ENCODE measurements at regions not wholly inside any gene's neighbourhood (a gene's known extent, or its start where the extent isn't known, plus 50 kb on each side); places are given as distances from the start of the nearest gene placed in this dataset.

DNA sequence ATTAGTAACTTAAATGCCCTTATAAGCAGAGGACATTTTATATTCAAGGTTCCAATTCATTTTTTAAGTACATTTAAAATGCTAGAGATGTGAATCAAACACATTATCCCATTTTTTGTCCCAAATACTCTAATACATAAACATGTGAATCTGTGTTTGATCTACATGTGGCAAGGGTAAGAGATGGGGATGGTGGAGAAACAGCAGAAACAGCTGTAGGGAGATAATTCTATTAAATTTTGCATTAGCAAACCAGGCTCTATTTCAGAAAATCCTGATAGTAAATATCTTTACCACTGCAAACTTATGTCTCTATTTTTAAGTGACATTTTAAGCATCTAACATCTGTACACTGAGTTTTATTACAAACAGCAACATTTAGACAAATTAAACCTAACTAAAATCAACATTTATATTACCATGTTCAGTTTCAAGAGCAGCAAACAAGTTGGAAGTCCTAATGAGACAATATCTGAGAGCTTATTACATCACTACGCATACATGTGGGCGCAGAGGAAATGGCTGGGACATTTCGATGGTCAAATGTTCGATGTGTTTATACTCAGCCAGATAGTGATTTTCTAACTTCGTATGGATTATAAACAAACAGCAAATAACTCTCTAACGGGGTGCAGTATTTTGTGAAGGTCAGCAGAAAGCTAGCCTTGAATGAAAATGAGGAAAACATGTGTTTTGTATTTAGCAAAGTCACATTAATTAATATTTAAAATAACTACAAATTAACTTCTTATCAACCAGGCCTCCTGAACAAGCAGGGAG is 165.1 kb downstream of the GJA1 start:
- DNase-seq (ENCODE audit: extremely low read depth in 1 of 4, low spot score in 3 of 4), result no peak
- H3K27me3 ChIP-seq (ENCODE audit: control insufficient read depth in 2 of 2, insufficient read depth in 2 of 2, low read length in 2 of 2), result no peaks in the 10 kb centered on the region
- no peak for FAIRE-seq
- H3K9me1 ChIP-seq (ENCODE audit: control insufficient read depth, insufficient read depth, low read length), result no peaks in the 10 kb centered on the region
- intact Hi-C loops (cut with micrococcal nuclease), result no loop called here
- H3K9ac ChIP-seq (ENCODE audit: insufficient read depth in 1 of 2, low read depth in 2 of 2, low read length in 2 of 2), result no peak overlapping the region
- BruUV-seq (replicated peaks), result no TSS peak
- no peak for ATAC-seq
- TF ChIP-seq, protein P1, sequence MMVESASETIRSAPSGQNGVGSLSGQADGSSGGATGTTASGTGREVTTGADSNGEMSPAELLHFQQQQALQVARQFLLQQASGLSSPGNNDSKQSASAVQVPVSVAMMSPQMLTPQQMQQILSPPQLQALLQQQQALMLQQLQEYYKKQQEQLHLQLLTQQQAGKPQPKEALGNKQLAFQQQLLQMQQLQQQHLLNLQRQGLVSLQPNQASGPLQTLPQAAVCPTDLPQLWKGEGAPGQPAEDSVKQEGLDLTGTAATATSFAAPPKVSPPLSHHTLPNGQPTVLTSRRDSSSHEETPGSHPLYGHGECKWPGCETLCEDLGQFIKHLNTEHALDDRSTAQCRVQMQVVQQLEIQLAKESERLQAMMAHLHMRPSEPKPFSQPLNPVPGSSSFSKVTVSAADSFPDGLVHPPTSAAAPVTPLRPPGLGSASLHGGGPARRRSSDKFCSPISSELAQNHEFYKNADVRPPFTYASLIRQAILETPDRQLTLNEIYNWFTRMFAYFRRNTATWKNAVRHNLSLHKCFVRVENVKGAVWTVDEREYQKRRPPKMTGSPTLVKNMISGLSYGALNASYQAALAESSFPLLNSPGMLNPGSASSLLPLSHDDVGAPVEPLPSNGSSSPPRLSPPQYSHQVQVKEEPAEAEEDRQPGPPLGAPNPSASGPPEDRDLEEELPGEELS (CRISPR knock-in tag; IDR thresholded peaks at IDR 0.05; ENCODE audit: borderline replicate concordance), result no peak
- TF ChIP-seq, protein P2, sequence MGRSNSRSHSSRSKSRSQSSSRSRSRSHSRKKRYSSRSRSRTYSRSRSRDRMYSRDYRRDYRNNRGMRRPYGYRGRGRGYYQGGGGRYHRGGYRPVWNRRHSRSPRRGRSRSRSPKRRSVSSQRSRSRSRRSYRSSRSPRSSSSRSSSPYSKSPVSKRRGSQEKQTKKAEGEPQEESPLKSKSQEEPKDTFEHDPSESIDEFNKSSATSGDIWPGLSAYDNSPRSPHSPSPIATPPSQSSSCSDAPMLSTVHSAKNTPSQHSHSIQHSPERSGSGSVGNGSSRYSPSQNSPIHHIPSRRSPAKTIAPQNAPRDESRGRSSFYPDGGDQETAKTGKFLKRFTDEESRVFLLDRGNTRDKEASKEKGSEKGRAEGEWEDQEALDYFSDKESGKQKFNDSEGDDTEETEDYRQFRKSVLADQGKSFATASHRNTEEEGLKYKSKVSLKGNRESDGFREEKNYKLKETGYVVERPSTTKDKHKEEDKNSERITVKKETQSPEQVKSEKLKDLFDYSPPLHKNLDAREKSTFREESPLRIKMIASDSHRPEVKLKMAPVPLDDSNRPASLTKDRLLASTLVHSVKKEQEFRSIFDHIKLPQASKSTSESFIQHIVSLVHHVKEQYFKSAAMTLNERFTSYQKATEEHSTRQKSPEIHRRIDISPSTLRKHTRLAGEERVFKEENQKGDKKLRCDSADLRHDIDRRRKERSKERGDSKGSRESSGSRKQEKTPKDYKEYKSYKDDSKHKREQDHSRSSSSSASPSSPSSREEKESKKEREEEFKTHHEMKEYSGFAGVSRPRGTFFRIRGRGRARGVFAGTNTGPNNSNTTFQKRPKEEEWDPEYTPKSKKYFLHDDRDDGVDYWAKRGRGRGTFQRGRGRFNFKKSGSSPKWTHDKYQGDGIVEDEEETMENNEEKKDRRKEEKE (IDR thresholded peaks at IDR 0.05; ENCODE audit: borderline replicate concordance in 1 of 2, control insufficient read depth in 1 of 2, low read depth in 2 of 2, low read length in 1 of 2), result no peak
- TF ChIP-seq BRF1 (IDR thresholded peaks at IDR 0.05; ENCODE audit: borderline replicate concordance, extremely low read depth, insufficient read length) (no peak), SRSF1 (IDR thresholded peaks at IDR 0.05; ENCODE audit: low read depth, low read length) (no peak), SP1 (CRISPR knock-in tag; IDR thresholded peaks at IDR 0.05) (no peak), NR3C1 (CRISPR knock-in tag; IDR thresholded peaks at IDR 0.05) (no peak), NCOA6 (IDR thresholded peaks at IDR 0.05) (no peak), ZFPM2 (CRISPR knock-in tag; IDR thresholded peaks at IDR 0.05) (no peak), ZNF551 (CRISPR knock-in tag; IDR thresholded peaks at IDR 0.05) (no peak), RUNX1 (IDR thresholded peaks at IDR 0.05; ENCODE audit: low read depth) (no peak), FOXA1 (IDR thresholded peaks at IDR 0.05; ENCODE audit: borderline replicate concordance) (no peak), BMI1 (IDR thresholded peaks at IDR 0.05; ENCODE audit: low read length) (no peak), MYNN (IDR thresholded peaks at IDR 0.05) (no peak), MYNN (CRISPR knock-in tag; IDR thresholded peaks at IDR 0.05) (no peak), NFE2L1 (tag; IDR thresholded peaks at IDR 0.05; ENCODE audit: borderline replicate concordance, low read depth) (no peak), CEBPG (CRISPR knock-in tag; IDR thresholded peaks at IDR 0.05) (no peak), CEBPG (tag; conservative IDR thresholded peaks at IDR 0.05 in 1 of 2, IDR thresholded peaks at IDR 0.05 in 1 of 2) (no peak)
- TF ChIP-seq, protein P3, sequence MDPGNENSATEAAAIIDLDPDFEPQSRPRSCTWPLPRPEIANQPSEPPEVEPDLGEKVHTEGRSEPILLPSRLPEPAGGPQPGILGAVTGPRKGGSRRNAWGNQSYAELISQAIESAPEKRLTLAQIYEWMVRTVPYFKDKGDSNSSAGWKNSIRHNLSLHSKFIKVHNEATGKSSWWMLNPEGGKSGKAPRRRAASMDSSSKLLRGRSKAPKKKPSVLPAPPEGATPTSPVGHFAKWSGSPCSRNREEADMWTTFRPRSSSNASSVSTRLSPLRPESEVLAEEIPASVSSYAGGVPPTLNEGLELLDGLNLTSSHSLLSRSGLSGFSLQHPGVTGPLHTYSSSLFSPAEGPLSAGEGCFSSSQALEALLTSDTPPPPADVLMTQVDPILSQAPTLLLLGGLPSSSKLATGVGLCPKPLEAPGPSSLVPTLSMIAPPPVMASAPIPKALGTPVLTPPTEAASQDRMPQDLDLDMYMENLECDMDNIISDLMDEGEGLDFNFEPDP (CRISPR knock-in tag; IDR thresholded peaks at IDR 0.05), result no peak
- in situ Hi-C loops (cut with MboI), result no loop called here
- no peaks in the 10 kb centered on the region for H3K9me3 ChIP-seq (replicated peaks; ENCODE audit: control insufficient read depth, insufficient read depth, low read depth, low read length)
- H2AFZ ChIP-seq (ENCODE audit: low read depth, low read length), result no peak overlapping the region
- H3K79me2 ChIP-seq (ENCODE audit: control insufficient read depth, insufficient read depth, low read length), result no peaks in the 10 kb centered on the region
- CTCF ChIA-PET (ENCODE audit: low intra/inter-chr PET ratio), result no interaction called here
- H3K4me1 ChIP-seq (replicated peaks in 1 of 2; ENCODE audit: control insufficient read depth in 2 of 2, insufficient read depth in 2 of 2, low read length in 2 of 2), result no peaks in the 10 kb centered on the region
- H3K4me2 ChIP-seq (ENCODE audit: insufficient read depth, low read length), result no peak overlapping the region
- 2% methylated on average over 6 of the region's 6 CpGs for WGBS (ENCODE audit: insufficient coverage, low coverage, missing lambda C conversion rate)
- H3K36me3 ChIP-seq (ENCODE audit: control insufficient read depth, insufficient read depth, low read length), result no peaks in the 10 kb centered on the region
- H3K27ac ChIP-seq (ENCODE audit: extremely low read depth, low read depth, low read length), result no peak overlapping the region
- no peak overlapping the region for H3K4me3 ChIP-seq
- no peaks in the 10 kb centered on the region for H4K20me1 ChIP-seq (replicated peaks; ENCODE audit: control insufficient read depth, insufficient read depth, low read length)
- POLR2A ChIA-PET, result no interaction called here

Data from K562 (cell line).